Epithelial cell of prostate (primary cell): ENCODE measurements at regions not wholly inside any gene's neighbourhood (a gene's known extent, or its start where the extent isn't known, plus 50 kb on each side); places are given as distances from the start of the nearest gene placed in this dataset.

ENCODE experiments used
- DNase-seq: peaks from one replicate; pipeline ENCODE4 v3.0.0-alpha.2; 2011; ENCODE audit warnings: low read depth, low spot score
- H3K27ac ChIP-seq: fragments of 450-650 bp; 2 replicates; pipeline ENCODE4 v1.5.1; 2017; ENCODE audit warnings: mild to moderate bottlenecking

DNA sequence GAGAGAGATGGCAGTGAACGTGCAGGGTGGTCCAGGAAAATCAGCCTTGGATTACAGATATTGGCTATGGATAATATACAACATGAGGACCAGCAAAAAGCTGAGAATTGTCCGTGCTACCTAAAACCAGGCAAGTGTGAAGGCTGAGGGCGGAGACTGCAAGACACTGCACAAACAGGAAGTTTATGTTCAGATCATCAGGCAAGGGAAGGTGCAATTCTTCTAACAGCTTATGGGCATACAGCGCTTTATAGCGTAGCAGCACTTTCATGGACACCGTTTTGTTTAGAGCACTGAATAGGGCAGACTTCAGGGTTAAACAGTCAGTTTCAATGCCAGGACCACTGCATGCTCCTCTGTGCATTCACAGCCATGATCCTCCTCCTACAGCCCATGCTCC, 93.1 kb upstream of the TMEM45B start:
- DNase-seq = no peak
- no peak overlapping the region for H3K27ac ChIP-seq

DNA sequence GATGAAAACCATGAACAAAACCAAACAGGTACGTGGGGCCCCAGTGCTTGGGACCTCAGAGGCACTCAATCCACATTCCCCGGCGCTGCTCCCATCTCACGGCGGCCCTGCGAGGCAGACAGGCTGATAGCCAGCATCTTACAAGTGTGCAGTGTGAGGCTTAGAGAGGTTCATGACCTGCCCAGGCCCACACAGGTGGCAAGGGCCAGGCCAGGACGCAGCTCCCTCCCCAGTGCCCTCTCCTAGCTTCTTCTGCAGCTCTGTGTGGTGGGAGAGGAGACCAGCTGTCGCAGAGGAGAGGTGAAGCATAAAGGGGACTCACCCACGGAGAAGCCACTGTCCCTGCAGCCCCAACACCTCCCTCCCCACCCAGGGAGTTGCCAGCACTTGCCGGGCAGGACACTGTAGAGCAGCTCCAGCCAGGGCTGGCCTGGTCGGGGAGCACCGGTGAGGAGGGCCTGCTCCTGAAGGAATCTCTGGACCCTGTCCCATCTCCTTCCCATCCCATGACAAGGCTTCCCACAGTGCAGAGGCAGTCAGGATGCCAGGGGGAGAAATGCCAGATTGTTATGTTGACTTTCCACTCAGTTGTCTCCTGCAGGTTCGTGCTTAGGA, 92.4 kb upstream of the TMEM45B start:
- DNase-seq = no peak
- no peak overlapping the region for H3K27ac ChIP-seq

DNA sequence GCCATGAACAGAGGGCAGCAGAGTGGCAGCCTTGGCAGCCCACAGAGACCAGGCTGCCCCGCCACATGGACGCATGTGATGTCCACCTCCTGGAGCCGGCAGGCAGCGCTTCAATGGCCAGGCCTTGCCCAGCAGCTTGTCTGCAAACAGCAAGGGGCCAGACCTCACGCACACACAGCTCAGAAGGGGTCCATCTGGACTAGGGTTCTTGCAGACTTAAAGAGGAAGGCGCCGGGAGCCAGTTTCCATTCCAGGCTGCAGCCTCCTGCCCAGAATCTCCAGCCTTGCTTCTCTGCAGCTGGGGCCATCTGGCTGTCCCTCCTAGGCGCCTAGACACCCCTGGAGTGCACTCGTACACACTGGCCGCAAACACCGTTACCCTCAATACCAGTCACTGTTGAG, 91.9 kb upstream of the TMEM45B start:
- H3K27ac ChIP-seq = no peak overlapping the region
- no peak for DNase-seq

DNA sequence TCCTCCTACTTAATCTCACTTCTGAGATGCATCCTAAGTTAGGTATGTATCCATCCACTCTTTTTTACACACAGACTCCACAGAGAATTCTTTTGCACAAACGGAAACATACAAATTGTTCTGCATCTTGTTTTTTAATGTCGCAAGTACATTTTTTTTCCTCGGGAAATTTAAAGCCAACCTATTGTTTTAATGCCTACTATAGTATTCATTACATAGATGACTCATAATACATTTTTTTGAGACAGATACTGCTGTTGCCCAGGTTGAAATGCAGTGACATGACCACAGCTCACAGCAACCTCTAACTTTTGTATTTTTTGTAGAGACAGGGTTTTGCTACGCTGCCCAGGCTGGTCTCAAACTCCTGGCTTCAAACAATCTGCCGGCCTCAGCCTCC, 90.8 kb upstream of the TMEM45B start:
- DNase-seq = no peak
- H3K27ac ChIP-seq = no peak overlapping the region

DNA sequence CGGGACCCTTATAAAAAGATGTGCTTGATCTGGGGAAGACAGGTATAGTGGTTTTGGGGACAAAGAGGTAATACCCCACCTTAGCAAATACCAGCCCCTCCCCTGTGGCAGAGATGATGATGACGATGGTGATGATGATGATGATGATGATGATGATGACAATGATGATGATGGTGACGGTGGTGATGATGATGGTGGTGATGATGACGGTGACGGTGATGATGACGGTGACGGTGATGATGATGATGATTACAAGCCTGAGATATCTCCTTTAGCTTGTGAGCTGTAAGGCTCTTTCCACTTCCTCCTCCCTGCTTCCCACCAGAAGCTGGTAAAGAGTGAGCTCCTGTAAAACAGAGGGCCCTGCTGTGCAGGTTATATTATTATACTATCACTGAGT, 89.5 kb upstream of the TMEM45B start:
- H3K27ac ChIP-seq = no peak overlapping the region
- no peak for DNase-seq

DNA sequence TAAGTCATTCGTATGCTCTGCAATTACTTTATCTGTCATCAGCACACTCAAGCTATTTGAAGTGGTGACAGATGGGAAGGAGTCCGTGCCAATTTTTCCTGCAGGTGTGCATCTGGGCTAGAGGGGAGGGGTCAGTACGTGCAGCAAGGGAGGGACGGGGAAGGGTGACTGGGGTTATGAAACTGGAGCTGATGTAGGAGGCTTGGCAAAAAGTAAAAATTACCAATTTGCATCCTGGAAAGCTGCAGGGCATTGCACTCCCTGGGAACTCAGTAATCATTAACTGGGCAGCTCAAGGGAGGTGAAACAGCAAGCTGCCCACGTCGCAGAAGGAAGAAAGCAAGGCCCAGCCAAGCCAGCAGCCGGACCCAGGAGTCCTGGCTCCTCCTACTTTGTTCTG, 87.1 kb upstream of the TMEM45B start:
- no peak for DNase-seq
- no peak overlapping the region for H3K27ac ChIP-seq

DNA sequence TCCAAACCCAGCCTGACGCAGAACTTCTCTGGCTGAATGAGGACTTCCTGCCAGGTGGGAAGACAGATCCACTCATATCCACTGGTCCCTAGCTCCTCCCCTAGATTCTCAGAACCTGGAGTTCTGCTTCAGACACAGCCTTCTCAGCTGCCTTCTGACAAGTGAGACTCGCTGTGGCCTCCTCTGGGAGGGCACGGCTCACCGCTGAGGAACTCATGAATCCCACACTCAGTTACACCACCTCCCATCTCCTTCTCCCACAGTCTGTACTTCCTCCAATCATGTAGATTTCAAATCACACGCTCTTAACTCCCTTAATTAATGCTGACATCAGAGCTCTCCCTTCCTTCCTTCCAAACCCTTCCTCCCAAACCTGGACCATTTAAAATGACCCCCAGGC, 86.4 kb upstream of the TMEM45B start:
- DNase-seq = no peak
- no peak overlapping the region for H3K27ac ChIP-seq

DNA sequence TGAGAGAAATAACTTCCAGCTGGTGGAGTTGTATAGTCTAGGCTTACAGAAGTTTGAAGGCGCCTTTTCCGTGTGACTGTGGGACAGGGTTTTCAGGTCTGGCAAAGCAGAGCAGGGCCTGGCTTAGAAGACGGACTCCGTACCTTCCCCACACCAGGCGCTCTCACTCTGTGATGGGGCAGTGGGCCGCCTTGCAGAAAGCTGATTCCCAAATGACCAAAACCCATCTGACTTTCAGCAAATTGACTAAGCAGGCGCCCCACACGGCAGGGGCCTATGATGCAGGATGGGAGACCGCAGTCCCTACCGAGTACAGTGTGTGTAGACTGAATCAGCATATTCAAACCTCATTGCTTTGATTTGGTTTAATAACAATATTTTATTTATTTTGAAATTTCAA, 85.8 kb upstream of the TMEM45B start:
- DNase-seq = no peak
- no peak overlapping the region for H3K27ac ChIP-seq

DNA sequence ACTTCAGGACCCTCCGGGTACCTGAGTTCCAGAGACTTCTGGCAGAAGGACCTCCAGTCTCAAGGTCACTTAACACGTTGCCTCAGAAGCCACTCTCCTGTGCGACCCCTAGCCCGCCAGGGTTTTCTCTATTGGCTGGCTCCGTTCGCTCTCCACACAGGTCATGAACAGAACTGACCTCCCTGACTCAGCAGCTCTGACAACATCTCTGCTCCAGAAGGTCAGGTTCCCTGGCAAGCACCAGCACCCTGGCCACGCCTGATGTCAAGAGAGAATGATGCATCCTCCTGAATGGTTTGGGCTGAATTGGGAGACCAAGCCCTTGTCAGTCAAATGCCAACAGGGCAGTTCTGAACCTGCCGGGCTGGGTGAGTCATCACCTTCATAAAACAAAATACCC, 84.3 kb upstream of the TMEM45B start:
- DNase-seq = peak; percentile 39

DNA sequence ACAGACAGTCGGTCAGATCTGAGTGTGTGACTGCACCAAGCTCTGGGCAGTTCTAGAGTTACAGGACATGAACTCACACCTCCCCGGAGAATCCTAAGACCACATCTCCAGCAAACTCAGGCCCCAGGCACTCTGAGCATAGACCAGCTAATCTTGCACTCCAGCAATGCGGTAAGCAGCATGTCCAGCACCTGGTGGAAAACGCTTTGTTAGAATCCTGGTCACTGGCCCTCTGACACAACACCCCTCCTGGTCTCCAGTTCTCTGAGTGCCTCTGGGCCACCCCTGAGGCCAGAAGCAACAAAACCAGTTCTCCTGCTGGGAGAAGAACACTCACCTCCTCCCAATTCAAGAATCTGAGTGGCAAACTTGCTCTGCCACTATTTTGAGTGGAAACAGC, 82.7 kb upstream of the TMEM45B start:
- no peak overlapping the region for H3K27ac ChIP-seq
- no peak for DNase-seq

More for the DNA sequence above, 84.3 kb upstream of the TMEM45B start:
- H3K27ac ChIP-seq = no peak overlapping the region

DNA sequence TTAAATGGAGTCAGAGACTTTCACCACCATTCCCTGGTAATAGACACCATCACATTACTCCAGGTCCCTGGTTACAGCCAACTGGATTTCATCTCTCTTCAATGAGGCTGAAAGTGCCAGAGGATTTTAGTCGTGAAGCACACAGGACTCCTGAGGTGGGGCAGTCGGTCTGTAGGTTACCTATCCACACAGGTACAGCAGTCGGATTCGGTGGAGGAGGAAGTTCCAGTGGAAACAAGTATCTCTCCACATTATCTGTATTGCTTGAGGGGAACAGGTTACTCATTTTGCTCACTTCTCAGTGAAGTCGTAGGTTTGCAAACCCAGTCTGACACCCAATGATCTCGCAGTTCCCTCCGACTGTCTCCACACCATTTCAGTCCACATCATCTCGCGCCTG, 82.3 kb upstream of the TMEM45B start:
- no peak overlapping the region for H3K27ac ChIP-seq
- no peak for DNase-seq

DNA sequence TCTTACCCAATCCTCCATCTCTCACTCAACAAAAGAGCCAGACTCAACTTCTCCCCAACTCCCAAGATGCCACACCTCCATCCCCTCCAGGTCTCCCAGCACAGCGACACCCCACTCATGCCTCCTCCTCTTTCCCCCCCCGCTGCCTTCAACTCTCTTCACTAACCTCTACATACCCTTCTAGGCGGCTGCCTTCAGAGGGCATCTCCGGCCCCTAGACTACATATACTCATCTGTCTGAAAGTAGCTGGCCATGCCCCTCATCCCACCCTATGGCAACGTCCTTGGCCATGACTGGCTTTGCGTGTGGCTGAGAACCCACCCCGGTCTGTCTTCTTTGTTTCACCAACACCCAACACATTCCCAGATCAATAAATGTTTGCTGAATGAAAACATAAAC, 81.7 kb upstream of the TMEM45B start:
- DNase-seq = no peak
- H3K27ac ChIP-seq = no peak overlapping the region

DNA sequence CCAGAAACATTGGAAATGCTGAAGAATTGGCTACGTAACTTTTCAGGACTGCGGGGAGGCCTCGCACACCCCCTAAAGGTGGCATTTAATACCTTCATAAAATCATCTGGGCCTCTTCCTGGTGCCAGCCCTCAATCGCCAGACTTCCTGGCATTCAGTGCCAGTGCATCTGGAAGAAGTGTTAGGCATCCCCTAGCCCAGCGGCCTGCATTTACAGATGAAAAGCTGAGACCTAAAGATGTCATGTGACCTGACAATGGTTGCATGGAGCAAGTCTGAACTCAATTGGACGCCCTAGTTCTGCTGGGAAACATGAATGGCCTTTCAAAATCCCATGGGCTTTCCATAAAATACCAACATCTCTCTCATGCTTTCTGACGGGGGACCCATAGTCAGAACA, 81.0 kb upstream of the TMEM45B start:
- H3K27ac ChIP-seq = no peak overlapping the region
- DNase-seq = no peak

DNA sequence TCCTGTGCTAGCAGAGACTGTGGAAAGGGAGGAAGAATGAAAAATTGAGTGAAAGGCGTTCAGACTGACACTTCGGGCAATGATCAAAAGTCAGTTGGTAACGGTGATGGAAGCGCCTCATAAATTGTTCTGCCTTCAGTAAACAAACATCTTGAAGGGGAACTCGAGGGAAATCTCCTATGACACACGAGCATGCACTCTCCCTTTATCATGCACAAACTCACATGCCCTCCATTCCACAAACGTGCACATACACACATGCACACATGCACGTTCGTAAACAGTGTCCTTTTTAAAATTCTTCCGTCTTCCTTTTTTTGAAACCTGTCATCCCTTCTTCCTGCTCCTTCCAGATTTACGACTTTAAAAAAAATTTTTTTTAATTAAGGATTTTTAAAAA, 77.8 kb upstream of the TMEM45B start:
- DNase-seq = no peak
- no peak overlapping the region for H3K27ac ChIP-seq

DNA sequence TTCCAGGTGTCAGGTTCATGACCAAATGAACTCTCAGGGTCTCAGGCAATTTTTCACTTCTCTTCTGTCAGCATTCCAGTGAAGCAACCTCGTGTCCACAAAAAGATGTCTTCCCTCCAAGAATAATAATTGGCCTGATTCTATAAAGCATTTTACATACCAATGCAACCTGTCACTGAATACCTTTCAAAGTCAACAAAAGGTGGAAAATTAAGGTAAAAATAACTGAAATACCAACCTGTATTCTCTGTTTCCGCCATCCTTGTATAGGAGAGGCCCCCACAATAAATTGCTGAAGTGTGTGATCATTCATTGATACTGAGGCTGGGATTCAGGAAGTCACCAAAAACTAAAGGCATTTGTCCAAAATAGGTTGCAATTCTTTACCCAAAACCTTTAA, 77.4 kb upstream of the TMEM45B start:
- DNase-seq = no peak
- no peak overlapping the region for H3K27ac ChIP-seq

DNA sequence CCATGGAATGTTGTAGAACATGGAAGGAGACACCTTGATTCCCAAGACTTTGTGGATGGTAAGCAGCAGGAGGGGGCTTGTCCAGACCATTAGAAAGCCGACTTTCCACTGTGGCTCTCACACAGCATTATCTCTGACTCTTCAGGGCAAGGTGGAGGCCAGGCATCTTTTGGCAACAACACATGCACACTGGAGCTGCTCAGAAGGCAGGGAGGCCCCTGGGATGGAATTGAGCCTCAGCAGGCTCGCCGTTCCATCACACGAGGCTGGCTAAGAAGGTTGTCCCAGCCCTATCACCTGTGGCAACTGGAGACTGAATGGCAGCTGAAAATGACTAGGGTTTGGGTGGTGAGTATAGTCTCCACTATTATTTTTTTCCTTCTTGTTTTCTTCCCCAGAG, 76.3 kb upstream of the TMEM45B start:
- H3K27ac ChIP-seq = no peak overlapping the region
- DNase-seq = no peak

DNA sequence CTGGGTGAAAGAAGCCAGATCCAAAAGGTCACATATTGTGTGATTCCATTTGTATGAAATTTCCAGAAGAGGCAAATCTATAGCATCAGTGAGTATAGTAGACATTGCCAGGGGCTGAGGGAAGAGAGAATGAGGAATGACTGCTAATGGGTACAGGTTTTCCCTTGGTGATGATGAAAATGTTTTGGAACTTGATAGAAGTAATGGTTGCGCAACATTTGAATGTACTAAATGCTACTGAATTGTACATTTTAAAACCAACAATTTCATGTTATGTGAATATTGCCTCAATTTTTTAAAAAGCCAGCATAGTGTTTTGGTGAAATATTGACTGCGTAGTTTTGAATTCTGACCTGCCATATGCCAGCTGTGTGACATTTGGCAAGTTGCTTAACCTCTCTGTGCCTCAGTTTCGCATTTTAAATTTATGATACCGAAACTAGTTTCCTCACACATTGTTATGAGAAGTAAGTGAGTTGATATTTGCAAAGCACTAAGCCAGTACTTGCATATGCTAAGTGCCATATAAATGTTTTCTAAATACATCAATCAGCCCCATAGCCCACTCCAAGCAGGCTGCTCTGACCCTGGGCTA, 75.4 kb upstream of the TMEM45B start:
- no peak for DNase-seq
- H3K27ac ChIP-seq = no peak overlapping the region

DNA sequence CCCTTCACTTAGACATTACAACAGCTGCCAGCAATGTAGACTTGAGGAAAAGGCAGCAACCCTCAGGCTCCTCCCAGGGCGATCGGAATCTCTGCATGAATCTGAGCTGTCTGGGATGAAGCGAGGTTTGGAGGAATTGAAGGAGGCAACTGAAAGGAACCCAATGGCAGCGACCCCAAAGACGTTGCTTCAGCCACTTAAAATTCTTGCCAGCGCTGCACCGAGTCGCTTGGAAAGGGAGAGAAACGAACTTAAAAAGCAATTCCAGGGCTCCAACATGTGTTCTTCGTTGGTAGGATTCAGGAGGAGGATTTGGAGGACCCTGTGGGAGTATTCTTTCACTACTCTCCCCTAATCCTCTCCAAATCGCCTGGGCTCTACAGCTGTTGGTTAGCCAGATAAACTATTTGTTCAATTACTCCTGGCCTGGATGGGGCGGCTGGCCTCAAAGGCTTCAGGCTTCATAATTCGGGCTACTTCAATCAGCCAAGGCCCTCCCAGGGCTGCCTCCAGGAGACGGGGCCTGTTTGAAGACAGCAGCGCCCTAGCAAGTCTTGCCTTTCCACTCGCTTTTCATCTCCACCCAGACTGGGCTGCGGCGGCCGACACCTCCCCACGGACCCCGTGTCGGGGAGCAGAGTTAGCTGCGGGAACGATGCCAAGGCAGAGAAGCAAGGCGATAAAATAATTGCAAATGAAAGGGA, 72.4 kb upstream of the TMEM45B start:
- DNase-seq = no peak
- H3K27ac ChIP-seq = no peak overlapping the region

DNA sequence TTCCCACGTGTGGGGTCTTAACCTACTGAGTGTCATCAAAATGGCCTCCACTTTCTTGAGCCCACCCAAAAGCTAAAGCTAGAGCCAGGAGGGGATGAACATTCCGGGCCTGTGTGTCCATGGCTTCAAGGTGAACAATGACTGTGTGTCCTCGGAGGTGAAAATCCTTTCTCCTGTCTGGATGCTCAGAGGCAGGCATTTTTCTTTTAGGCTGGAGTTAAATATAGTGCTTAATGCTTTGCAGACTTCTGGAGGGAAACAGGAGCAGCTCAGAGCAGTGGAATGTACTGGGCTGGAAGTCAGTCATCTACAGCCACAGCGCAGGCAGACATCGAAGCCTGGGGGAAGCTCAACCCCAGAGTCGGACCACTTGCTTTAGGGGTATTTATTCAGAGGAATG, 68.6 kb upstream of the TMEM45B start:
- DNase-seq = no peak
- H3K27ac ChIP-seq = no peak overlapping the region

DNA sequence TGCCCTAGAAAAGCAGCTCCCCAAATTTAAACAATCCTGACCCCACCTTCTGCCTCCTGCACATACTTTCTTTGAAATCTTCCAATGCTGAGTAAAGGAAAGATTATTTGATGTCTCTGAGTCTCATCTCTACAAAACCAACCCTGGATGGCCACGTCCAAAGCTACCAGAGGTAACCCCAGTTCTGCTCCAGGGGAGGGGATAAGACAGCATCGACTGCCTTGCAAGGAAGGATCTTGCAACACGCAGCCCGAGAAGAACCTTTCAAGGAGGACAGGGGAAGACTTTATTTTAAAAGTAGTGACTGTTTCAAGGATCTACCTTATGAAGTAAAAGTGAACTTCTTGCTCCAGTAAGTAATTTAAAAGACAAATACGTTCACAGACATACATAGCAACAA, 66.5 kb upstream of the TMEM45B start:
- no peak for DNase-seq
- H3K27ac ChIP-seq = no peak overlapping the region

DNA sequence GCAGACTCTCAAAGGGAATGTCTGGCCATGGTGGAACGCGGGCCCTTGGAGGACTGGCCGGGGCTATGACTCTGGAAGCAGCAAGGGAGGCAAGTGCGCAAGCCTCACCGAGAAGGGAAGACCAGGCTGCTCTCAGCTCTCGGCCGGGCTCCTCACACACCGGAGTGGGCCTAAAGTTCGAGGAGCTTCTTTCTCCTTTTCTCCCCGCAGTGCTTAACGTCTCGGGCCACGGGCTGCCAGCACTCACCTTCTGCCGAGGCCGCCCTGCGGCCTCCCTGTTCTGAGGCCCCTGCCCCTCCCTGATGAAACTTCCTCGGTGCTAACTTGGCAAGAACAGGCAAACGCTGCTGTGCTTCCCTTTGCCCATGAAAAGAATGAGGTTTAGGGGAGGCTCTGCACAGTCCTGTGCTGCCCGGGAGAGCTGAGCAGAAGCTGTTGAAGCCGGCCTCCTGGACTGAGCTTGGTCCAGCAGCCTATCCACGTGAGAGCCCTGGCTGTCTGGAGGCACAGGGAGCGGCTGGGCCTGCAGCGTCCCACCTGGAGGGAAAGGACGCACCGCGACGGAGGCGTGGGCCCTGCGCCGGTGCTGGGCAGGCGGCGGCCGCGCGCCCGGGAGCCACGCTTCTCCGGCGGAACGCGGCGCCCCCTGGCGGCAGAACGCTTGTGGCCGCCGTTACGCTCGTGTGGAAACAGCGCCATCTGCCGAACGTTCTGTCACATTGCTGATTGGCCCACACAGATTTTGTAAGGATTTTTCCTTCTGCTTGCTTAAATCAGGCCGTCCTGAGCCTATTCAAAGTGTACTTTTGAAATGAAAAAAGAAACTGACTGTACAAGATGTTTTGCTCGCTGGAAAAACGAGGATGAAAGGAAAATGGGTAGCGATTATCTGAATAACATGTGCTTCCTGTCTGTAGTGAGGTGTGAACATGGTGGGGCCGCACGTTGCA, 65.0 kb upstream of the TMEM45B start:
- H3K27ac ChIP-seq = no peak overlapping the region
- no peak for DNase-seq
